HEK293 (cell line): ENCODE measurements at regions not wholly inside any gene's neighbourhood (a gene's known extent, or its start where the extent isn't known, plus 50 kb on each side); places are given as distances from the start of the nearest gene placed in this dataset.

Experiments
- CTCF ChIA-PET: fragments of 350-600 bp; formaldehyde crosslinking; extraction: SDS; loops from one replicate; lab custom pipeline; 2021; ENCODE audit warnings: antibody characterized with exemption; lab: Yijun Ruan, JAX
- POLR2A ChIA-PET: fragments of 300-600 bp; formaldehyde crosslinking; extraction: SDS; loops from one replicate; lab custom pipeline; 2020; ENCODE audit warnings: antibody characterized with exemption, inconsistent platforms; lab: Yijun Ruan, JAX
- H3K27ac ChIP-seq: fragments of 200-500 bp; sonication (Bioruptor generic); 2 replicates; pipeline ENCODE4 v1.5.1; 2014; ENCODE audit warnings: low read depth, low read length, control low read depth, inconsistent platforms; ENCODE audit errors: extremely low read depth
- H3K36me3 ChIP-seq, 2 experiments: fragments of 200-500 bp in 1 of 2; sonication (Bioruptor generic) in 1 of 2; 1 replicate in 1 of 2; 2 replicates in 1 of 2; pipeline ENCODE4 v1.5.1; 2014 to 2017; ENCODE audit warnings: inconsistent platforms in 2 of 2, low read length in 2 of 2; ENCODE audit not compliant: control insufficient read depth in 2 of 2, insufficient read depth in 1 of 2
- H3K4me1 ChIP-seq: fragments of 200-500 bp; sonication (Bioruptor generic); 2 replicates; pipeline ENCODE4 v1.5.1; 2014; ENCODE audit warnings: mild to moderate bottlenecking, low read length, inconsistent platforms; ENCODE audit not compliant: control insufficient read depth, insufficient read depth
- H3K4me3 ChIP-seq: 2 replicates; pipeline ENCODE4 v1.5.1; 2011; ENCODE audit warnings: low read depth, mild to moderate bottlenecking, control low read depth, low read length, moderate library complexity
- H3K9me3 ChIP-seq: fragments of 200-500 bp; sonication (Bioruptor generic); 2 replicates; pipeline ENCODE4 v1.5.1; 2014; ENCODE audit warnings: low read depth, low read length, inconsistent platforms; ENCODE audit not compliant: control insufficient read depth, insufficient read depth
- BCL11B ChIP-seq: fragments of 450-650 bp; formaldehyde crosslinking; IDR thresholded peaks from 2 replicates; pipeline ENCODE4 v1.5.1; 2016; ENCODE audit warnings: low read depth, missing biosample characterization, missing genetic modification characterization
- CTCF ChIP-seq: fragments of 450-650 bp; formaldehyde crosslinking; IDR thresholded peaks from 2 replicates; pipeline ENCODE4 v1.5.1; 2016; ENCODE audit warnings: missing biosample characterization, missing genetic modification characterization
- GLI4 ChIP-seq: fragments of 450-650 bp; formaldehyde crosslinking; IDR thresholded peaks from 2 replicates; pipeline ENCODE4 v1.5.1; 2016; ENCODE audit warnings: missing biosample characterization, missing genetic modification characterization
- HOXC10 ChIP-seq: sonication (generic); formaldehyde crosslinking; IDR thresholded peaks from 2 replicates; pipeline ENCODE4 v1.8.1; 2023; ENCODE audit warnings: mild to moderate bottlenecking, missing genetic modification reagents
- KLF9 ChIP-seq: fragments of 450-650 bp; formaldehyde crosslinking; IDR thresholded peaks from 2 replicates; pipeline ENCODE4 v1.5.1; 2016; ENCODE audit warnings: missing biosample characterization, missing genetic modification characterization, low read depth
- SP3 ChIP-seq: fragments of 450-650 bp; formaldehyde crosslinking; IDR thresholded peaks from 2 replicates; pipeline ENCODE4 v1.5.1; 2016; ENCODE audit warnings: missing biosample characterization, missing genetic modification characterization
- TCF7L2 ChIP-seq: IDR thresholded peaks from 2 replicates; pipeline ENCODE4 v1.6.1; 2011; ENCODE audit warnings: low read depth, mild to moderate bottlenecking, inconsistent platforms, low read length, moderate library complexity, borderline replicate concordance
- TRIM28 ChIP-seq: IDR thresholded peaks from 2 replicates; pipeline ENCODE4 v1.6.1; 2011; ENCODE audit warnings: low read length, control low read depth, borderline replicate concordance
- YY2 ChIP-seq: fragments of 450-650 bp; formaldehyde crosslinking; IDR thresholded peaks from 2 replicates; pipeline ENCODE4 v1.5.1; 2016; ENCODE audit warnings: missing biosample characterization, missing genetic modification characterization
- ZBTB8A ChIP-seq: fragments of 450-650 bp; formaldehyde crosslinking; IDR thresholded peaks from 2 replicates; pipeline ENCODE4 v1.5.1; 2016; ENCODE audit warnings: missing biosample characterization, missing genetic modification characterization
- ZNF16 ChIP-seq: fragments of 450-650 bp; formaldehyde crosslinking; IDR thresholded peaks from 2 replicates; pipeline ENCODE4 v1.5.1; 2016; ENCODE audit warnings: low read depth, missing biosample characterization, missing genetic modification characterization
- ZNF24 ChIP-seq: fragments of 450-650 bp; formaldehyde crosslinking; IDR thresholded peaks from 2 replicates; pipeline ENCODE4 v1.5.1; 2016; ENCODE audit warnings: missing biosample characterization, missing genetic modification characterization
- ZNF280D ChIP-seq: fragments of 450-650 bp; formaldehyde crosslinking; IDR thresholded peaks from 2 replicates; pipeline ENCODE4 v1.5.1; 2016; ENCODE audit warnings: missing biosample characterization, missing genetic modification characterization
- ZNF302 ChIP-seq: fragments of 450-650 bp; formaldehyde crosslinking; IDR thresholded peaks from 2 replicates; pipeline ENCODE4 v1.5.1; 2016; ENCODE audit warnings: missing biosample characterization, missing genetic modification characterization, low read depth
- ZNF366 ChIP-seq: fragments of 450-650 bp; formaldehyde crosslinking; conservative IDR thresholded peaks from 2 replicates; pipeline ENCODE4 v1.5.1; 2016; ENCODE audit warnings: missing biosample characterization, missing genetic modification characterization
- ZNF416 ChIP-seq: fragments of 450-650 bp; formaldehyde crosslinking; IDR thresholded peaks from 2 replicates; pipeline ENCODE4 v1.5.1; 2016; ENCODE audit warnings: missing biosample characterization, missing genetic modification characterization
- ZNF518A ChIP-seq: fragments of 450-650 bp; formaldehyde crosslinking; conservative IDR thresholded peaks from 2 replicates; pipeline ENCODE4 v1.5.1; 2016; ENCODE audit warnings: low read depth, missing biosample characterization, missing genetic modification characterization
- ZNF561 ChIP-seq: fragments of 450-650 bp; IDR thresholded peaks from 2 replicates; pipeline ENCODE4 v1.5.1; 2018; ENCODE audit warnings: missing biosample characterization, missing genetic modification characterization, borderline replicate concordance
- ZNF660 ChIP-seq: fragments of 450-650 bp; IDR thresholded peaks from 2 replicates; pipeline ENCODE4 v1.5.1; 2018; ENCODE audit warnings: missing biosample characterization, mild to moderate bottlenecking, missing genetic modification characterization
- ZNF664 ChIP-seq: fragments of 450-650 bp; formaldehyde crosslinking; IDR thresholded peaks from 2 replicates; pipeline ENCODE4 v1.5.1; 2016; ENCODE audit warnings: missing biosample characterization, missing genetic modification characterization
- ZNF701 ChIP-seq: fragments of 450-650 bp; formaldehyde crosslinking; IDR thresholded peaks from 2 replicates; pipeline ENCODE4 v1.5.1; 2016; ENCODE audit warnings: missing biosample characterization, missing genetic modification characterization
- ZNF776 ChIP-seq: fragments of 450-650 bp; formaldehyde crosslinking; IDR thresholded peaks from 2 replicates; pipeline ENCODE4 v1.5.0; 2017; ENCODE audit warnings: missing biosample characterization, missing genetic modification characterization, borderline replicate concordance
- ZNF777 ChIP-seq: fragments of 450-650 bp; formaldehyde crosslinking; IDR thresholded peaks from 2 replicates; pipeline ENCODE4 v1.5.1; 2017; ENCODE audit warnings: missing biosample characterization, missing genetic modification characterization, borderline replicate concordance

- H3K27ac ChIP-seq = no peak overlapping the region
- H3K9me3 ChIP-seq = no peaks in the 10 kb centered on the region
- no peaks in the 10 kb centered on the region for H3K4me1 ChIP-seq
- ChIA-PET POLR2A (no interaction called here), CTCF (no interaction called here)
- H3K36me3 ChIP-seq = no peaks in the 10 kb centered on the region
- H3K4me3 ChIP-seq = no peak overlapping the region
- TF ChIP-seq ZNF280D (no peak), ZNF660 (tag by site-specific recombination) (no peak), HOXC10 (CRISPR knock-in tag) (no peak), ZNF776 (no peak), ZNF24 (no peak), ZNF777 (tag by site-specific recombination) (no peak), CTCF (tag by site-specific recombination) (no peak), ZNF518A (tag by site-specific recombination) (no peak), ZNF701 (tag by site-specific recombination) (no peak), ZNF664 (tag by site-specific recombination) (no peak), ZNF416 (tag by site-specific recombination) (no peak), ZNF366 (tag by site-specific recombination) (no peak), TCF7L2 (no peak), GLI4 (tag by site-specific recombination) (no peak), BCL11B (tag by site-specific recombination) (no peak), TRIM28 (no peak)
These were observed 283.3 kb downstream of the PPP1R3A start for GRCh38 chr7:113635492-113635891.

- ChIA-PET POLR2A (no interaction called here), CTCF (no interaction called here)
- H3K4me3 ChIP-seq = no peak overlapping the region
- no peaks in the 10 kb centered on the region for H3K4me1 ChIP-seq
- no peak overlapping the region for H3K27ac ChIP-seq
- no peak for TF ChIP-seq YY2 (tag by site-specific recombination)
- TF ChIP-seq ZBTB8A (tag by site-specific recombination) = no peak
- TF ChIP-seq ZNF561 (tag by site-specific recombination) = no peak
- no peak for TF ChIP-seq KLF9 (tag by site-specific recombination)
- no peak for TF ChIP-seq SP3 (tag by site-specific recombination)
- TF ChIP-seq ZNF302 (tag by site-specific recombination) = no peak
- TF ChIP-seq ZNF16 (tag by site-specific recombination) = no peak
- TF ChIP-seq, all 188 proteins: peak for 0
- Histone ChIP-seq H3K9me3 (no peaks in the 10 kb centered on the region), H3K36me3 (no peaks in the 10 kb centered on the region)
These were observed 285.7 kb downstream of the PPP1R3A start for GRCh38 chr7:113633073-113633472.
